ENCODE measurements at regions not wholly inside any gene's neighbourhood (a gene's known extent, or its start where the extent isn't known, plus 50 kb on each side); places are given as distances from the start of the nearest gene placed in this dataset.
"Not testable (repeated sequence)": the region's sequence is repeated elsewhere in the genome, so short reads cannot be mapped to it uniquely, and the experiment has no call there.

- not testable (repeated sequence) for TF ChIP-seq CTCF, POLR2A, EP300 (IDR thresholded peaks at IDR 0.05)
Observed at GRCh38 chr7:75259454-75260003, 135.9 kb upstream of the TRIM73 start.

Measured in tibial nerve (tissue), 4 donors.